ENCODE measurements at regions not wholly inside any gene's neighbourhood (a gene's known extent, or its start where the extent isn't known, plus 50 kb on each side); places are given as distances from the start of the nearest gene placed in this dataset.

DNA sequence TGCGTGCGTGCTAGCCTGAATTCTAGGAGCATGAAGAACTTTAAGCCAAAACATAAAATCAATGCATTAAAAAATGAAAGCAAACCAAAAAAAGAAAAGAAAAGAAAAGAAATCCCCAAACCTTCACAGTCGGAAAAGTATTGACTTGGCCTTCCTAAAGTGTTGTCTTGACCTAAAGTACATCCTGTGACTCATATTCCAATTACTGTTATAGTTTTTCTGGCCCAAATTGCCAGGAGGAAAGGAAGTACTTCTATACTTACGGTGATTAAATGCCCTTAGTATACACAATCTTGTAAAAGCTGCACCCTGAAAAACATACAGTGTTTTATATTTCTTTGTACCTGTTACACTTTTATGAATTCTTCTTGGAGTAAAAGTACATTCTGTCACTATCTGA is 512.8 kb downstream of the ANKRD50 start:
- DNase-seq: no peak

DNA sequence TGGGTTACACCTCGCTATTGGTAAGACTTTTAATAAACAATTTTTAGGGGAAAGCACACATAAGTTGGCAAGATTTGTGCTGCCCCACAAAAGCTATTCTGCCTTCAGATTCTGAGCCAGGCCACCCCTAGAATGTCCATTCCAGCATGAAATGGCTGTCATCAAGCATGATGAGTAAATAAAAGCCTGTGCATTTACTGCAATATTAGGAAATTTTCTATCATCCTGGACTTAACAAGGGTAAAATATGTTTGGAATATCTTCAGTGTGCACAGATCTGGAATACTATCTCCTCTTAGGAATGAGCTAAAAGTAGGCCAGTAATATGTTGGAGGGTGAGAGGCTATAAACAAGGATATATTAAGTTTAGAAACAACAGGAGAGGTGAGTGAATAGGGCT is 510.9 kb downstream of the ANKRD50 start:
- DNase-seq: no peak

GRCh38 chr4:124202099-124202498 is 510.4 kb downstream of the ANKRD50 start:
- DNase-seq: no peak

DNA sequence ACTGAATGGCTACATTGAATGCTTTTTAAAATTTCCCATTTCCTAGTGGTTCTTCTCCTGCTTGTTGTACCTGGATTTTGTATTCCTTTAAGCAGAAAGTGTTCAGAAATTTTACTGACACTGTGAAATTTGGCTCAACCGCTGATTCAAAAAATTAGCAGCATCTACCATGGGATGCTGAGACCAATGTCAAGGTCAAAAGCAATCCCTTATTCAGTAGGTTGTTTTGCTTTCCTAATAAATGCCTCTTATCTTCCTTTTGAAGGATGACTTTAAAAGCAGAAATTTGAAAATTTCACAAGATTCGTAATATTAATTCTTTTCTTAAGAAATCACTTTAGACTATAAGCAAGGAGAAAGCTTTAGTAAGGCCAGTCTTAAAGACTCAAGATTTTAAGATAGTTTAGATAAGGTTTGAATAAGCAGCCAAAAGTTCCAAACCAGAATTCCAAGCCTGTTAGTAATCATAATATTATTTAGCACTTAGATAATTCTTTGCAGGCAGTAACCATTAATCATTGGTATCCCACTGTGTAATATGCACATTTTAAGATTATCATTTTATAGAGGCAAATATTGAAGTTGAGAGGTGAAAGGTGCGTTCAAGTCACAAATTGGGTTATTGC is 508.8 kb downstream of the ANKRD50 start:
- DNase-seq: no peak

- no peak for DNase-seq
Measured at GRCh38 chr4:124206779-124207605, 505.5 kb downstream of the ANKRD50 start.

- DNase-seq: no peak
Measured at GRCh38 chr4:124209211-124209610, 503.3 kb downstream of the ANKRD50 start.

- DNase-seq: no peak
Measured at GRCh38 chr4:124209626-124210025, 502.9 kb downstream of the ANKRD50 start.

- DNase-seq: no peak
Measured at GRCh38 chr4:124210746-124211145, 501.8 kb downstream of the ANKRD50 start.

- no peak for DNase-seq
Measured at GRCh38 chr4:124212815-124213630, 499.5 kb downstream of the ANKRD50 start.

- no peak for DNase-seq
Measured at GRCh38 chr4:124219389-124219788, 493.1 kb downstream of the ANKRD50 start.

DNA sequence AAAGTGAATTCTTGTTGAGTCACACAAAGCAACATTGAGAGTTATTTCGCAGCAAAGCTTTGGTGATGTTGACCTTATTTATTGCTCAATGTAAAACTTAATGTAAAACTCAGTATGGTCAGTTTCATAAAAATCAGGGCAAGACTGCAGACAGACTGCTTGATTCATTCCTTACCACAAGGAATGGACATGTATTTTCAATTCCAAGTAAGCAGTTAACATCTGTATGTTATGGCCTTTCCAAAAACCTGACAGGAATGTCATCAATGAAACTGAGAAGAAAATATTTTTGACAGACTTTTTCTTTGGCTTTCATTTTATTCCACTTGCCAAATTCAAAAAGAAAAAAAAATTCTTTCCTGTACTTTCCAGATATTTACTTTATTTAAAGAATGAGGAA is 488.3 kb downstream of the ANKRD50 start:
- no peak for DNase-seq

DNA sequence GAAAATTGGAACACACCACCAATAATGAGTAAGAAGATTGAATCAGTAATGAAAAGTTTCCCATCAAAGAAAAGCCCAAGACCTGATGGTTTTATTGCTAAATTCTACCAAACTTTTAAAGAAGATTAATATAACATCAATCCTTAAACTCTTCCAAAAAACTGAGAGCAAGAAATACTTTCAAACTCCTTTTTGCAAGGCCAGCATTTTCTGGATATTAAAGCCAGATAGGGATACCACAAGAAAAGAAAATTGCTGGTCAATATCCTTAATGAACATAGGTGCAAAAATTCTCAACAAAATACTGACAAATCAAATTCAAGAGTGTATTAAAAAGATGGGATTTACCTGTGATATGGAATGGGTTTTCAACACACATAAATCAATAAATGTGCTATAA is 484.6 kb downstream of the ANKRD50 start:
- DNase-seq: no peak

DNA sequence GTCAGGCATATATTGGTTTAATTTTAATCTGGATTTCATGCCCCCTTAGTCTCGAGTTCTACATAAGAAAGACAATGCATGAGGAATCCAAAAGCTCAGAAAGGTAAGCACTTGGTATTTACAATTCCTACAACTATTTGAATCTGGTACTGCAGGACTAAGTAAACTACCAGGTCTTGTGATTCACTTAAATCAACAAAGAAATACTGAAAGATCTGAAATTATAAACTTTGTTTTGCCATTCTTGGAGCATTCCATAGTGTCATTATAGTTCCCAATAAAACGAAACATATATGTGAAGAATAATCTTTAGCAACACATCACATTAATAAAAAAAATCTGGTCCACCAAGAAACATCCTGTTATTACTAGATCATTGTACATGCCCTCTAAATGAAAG is 482.3 kb downstream of the ANKRD50 start:
- DNase-seq: no peak

DNA sequence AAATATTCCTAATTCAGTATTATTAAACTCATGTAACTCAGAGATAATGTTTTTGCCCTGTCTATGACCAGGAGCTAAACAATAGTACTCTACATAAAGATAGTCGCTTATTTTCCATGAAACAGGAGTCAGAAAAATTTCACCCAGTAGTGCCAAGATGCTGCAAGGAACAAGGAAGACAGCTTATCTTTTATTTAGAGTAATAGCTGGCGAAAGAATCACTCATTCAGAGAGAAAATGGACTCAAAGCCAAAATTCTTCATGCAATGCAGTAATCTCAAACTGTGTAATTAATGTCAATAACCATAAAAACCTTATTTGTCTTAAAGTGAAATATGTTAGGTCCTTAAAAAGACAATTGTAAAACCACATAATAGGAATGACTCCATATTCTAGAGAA is 477.8 kb downstream of the ANKRD50 start:
- DNase-seq: no peak

GRCh38 chr4:124243671-124244366 is 468.7 kb downstream of the ANKRD50 start:
- no peak for DNase-seq

DNA sequence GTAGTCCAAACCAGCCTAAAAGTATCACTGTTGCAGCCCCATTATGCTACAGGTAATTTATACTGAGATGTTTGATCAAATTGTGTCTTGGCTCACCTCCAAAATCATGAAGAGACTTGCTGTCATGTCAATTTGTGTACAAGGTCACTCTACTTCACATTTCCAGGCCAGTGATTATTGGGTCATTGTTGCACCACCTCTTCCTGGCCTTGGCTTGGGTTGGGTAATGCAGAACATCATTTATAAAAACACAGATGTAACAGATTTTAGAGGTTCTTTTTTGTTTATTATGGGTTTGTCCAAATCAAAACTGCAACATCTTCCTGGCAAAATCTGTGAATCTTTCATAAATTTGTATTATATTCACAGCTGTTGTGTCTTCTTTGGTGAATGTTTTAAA is 459.5 kb downstream of the ANKRD50 start:
- DNase-seq: no peak

GRCh38 chr4:124262211-124263179 is 450.0 kb downstream of the ANKRD50 start:
- peak; percentile 48 for DNase-seq

- no peak for DNase-seq
Measured at GRCh38 chr4:124265701-124266100, 446.8 kb downstream of the ANKRD50 start.

GRCh38 chr4:124266721-124267120 is 445.8 kb downstream of the ANKRD50 start:
- DNase-seq: no peak

- DNase-seq: no peak
Measured at GRCh38 chr4:124276461-124276860, 436.1 kb downstream of the ANKRD50 start.

- no peak for DNase-seq
Measured at GRCh38 chr4:124277691-124278090, 434.8 kb downstream of the ANKRD50 start.

DNA sequence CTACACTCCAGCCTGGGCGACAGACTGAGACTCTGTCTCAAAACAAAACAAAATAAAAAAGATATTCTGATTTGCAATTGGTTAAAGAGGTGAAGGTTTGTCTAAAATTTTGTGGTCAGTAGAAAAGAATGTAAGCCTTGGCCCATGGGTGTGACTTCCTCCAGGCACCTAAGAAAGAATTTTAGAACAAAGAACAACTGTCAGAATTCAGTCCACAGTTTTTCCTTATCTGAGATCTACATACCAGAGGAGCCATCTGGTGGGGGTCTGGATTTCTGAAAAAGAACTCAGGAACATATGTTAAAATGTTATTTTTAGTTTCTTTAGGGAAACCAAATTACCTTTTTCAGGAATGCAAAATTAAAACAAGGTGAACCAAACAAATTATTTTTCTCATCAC is 434.1 kb downstream of the ANKRD50 start:
- no peak for DNase-seq

All from stimulated activated CD4-positive, alpha-beta T cell treated with anti-CD3 and anti-CD28 coated beads, Interleukin-15, amount 100 ng/mL, for 24 hours (primary cell).